Caco-2 (cell line): ENCODE measurements at regions not wholly inside any gene's neighbourhood (a gene's known extent, or its start where the extent isn't known, plus 50 kb on each side); places are given as distances from the start of the nearest gene placed in this dataset.

Experiments
- BruUV-seq: library from RNA; stranded (reverse); fragments of 400-500 nt; replicated peaks from 2 replicates; lab custom pipeline; 2021; lab: Mats Ljungman, UMichigan
- CTCF ChIA-PET: fragments of 300-600 bp; sonication (Branson Sonifier 250); formaldehyde crosslinking; loops from one replicate; lab custom pipeline; 2022; ENCODE audit warnings: antibody characterized with exemption; lab: Charles Lee
- POLR2A ChIA-PET: fragments of 300-600 bp; sonication (Branson Sonifier 250); formaldehyde crosslinking; loops from one replicate; lab custom pipeline; 2022; ENCODE audit warnings: antibody characterized with exemption; lab: Charles Lee
- DNase-seq, 2 experiments: peaks; one replicate each; pipeline versions ENCODE4 v3.0.0 to v3.0.0-alpha.2; 2020 to 2022
- H3K27me3 ChIP-seq: replicated peaks from 2 replicates; pipeline ENCODE4 v1.6.0; 2011; ENCODE audit warnings: low read length; ENCODE audit not compliant: control insufficient read depth, insufficient read depth
- H3K36me3 ChIP-seq: 2 replicates; pipeline ENCODE4 v1.5.1; 2011; ENCODE audit warnings: low read length; ENCODE audit not compliant: control insufficient read depth, insufficient read depth
- H3K4me1 ChIP-seq: fragments of 250-450 bp; sonication (Bioruptor Pico); 2 replicates; pipeline ENCODE4 v1.5.1; 2020; ENCODE audit warnings: mild to moderate bottlenecking
- H3K4me3 ChIP-seq: 2 replicates; pipeline ENCODE4 v1.5.1; 2011; ENCODE audit warnings: low read depth, mild to moderate bottlenecking, control low read depth, low read length
- H3K9me3 ChIP-seq: fragments of 250-450 bp; sonication (Bioruptor Pico); 2 replicates; pipeline ENCODE4 v1.5.1; 2020; ENCODE audit warnings: mild to moderate bottlenecking, moderate library complexity
- H3K27ac Mint-ChIP-seq: one replicate; pipeline ENCODE4 v1.8.0; 2022; ENCODE audit warnings: mixed read lengths; ENCODE audit not compliant: unreplicated experiment
- H3K27me3 Mint-ChIP-seq: one replicate; pipeline ENCODE4 v1.8.0; 2022; ENCODE audit warnings: mixed read lengths; ENCODE audit not compliant: insufficient read depth, unreplicated experiment
- H3K36me3 Mint-ChIP-seq: one replicate; pipeline ENCODE4 v1.8.0; 2022; ENCODE audit warnings: mild to moderate bottlenecking, mixed read lengths; ENCODE audit not compliant: insufficient read depth, unreplicated experiment
- H3K4me1 Mint-ChIP-seq: one replicate; pipeline ENCODE4 v1.8.0; 2022; ENCODE audit warnings: low read depth, mixed read lengths; ENCODE audit not compliant: unreplicated experiment
- H3K4me3 Mint-ChIP-seq: one replicate; pipeline ENCODE4 v1.8.0; 2022; ENCODE audit warnings: mild to moderate bottlenecking, moderate library complexity, mixed read lengths; ENCODE audit not compliant: unreplicated experiment
- H3K9me3 Mint-ChIP-seq: one replicate; pipeline ENCODE4 v1.8.0; 2022; ENCODE audit warnings: mixed read lengths; ENCODE audit not compliant: unreplicated experiment
- intact Hi-C: fragments of 100-400 bp; cut with micrococcal nuclease; formaldehyde crosslinking; loops from one replicate; pipeline ENCODE4 v1.10.0; 2022; ENCODE audit not compliant: unreplicated experiment
- TF ChIP-seq, protein P1 (sequence below), 2 experiments: fragments of 200-600 bp in 1 of 2; IDR thresholded peaks; 1 replicate in 1 of 2; 2 replicates in 1 of 2; pipeline versions ENCODE4 v1.5.1 to v1.8.0; 2011 to 2022; ENCODE audit warnings: antibody characterized with exemption in 1 of 2, control low read depth in 1 of 2, inconsistent platforms in 1 of 2, low read depth in 1 of 2, low read length in 1 of 2, mild to moderate bottlenecking in 1 of 2, moderate library complexity in 1 of 2; ENCODE audit not compliant: insufficient read depth in 1 of 2, severe bottlenecking in 1 of 2, unreplicated experiment in 1 of 2

DNA sequence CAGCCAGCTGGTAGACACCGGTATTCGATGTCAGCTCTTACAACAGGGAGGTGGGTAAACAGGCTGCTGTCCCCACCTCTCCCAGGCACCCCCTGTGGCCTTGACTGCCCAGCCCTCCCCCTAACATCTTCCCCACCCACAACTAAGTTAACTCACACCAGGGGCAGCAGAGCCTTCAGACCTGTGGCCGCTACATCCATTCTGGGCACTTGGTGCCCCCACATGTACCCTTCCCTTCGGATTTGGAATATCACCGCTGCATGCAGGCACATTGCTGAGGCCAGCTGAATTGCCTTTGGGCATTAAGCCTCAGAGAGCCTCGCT, 130.3 kb downstream of the MYCN start:
- intact Hi-C loops, result loop anchor here (1.0 kb wide), 2 partner anchors 45 to 130 kb away; partner anchors contain the start of gene MYCN
- CTCF ChIA-PET, result no interaction called here
- Mint-ChIP-seq H3K27ac (peak overlapping the region; percentile 81), H3K4me1 (peaks cover 34% of the 10 kb centered on the region), H3K9me3 (peaks cover 10% of the 10 kb centered on the region), H3K4me3 (no peak overlapping the region), H3K36me3 (no peaks in the 10 kb centered on the region), H3K27me3 (no peaks in the 10 kb centered on the region)
- Histone ChIP-seq H3K36me3 (no peaks in the 10 kb centered on the region), H3K9me3 (no peaks in the 10 kb centered on the region), H3K4me3 (no peak overlapping the region), H3K4me1 (peaks cover 45% of the 10 kb centered on the region), H3K27me3 (no peaks in the 10 kb centered on the region)
- TF ChIP-seq, protein P1, sequence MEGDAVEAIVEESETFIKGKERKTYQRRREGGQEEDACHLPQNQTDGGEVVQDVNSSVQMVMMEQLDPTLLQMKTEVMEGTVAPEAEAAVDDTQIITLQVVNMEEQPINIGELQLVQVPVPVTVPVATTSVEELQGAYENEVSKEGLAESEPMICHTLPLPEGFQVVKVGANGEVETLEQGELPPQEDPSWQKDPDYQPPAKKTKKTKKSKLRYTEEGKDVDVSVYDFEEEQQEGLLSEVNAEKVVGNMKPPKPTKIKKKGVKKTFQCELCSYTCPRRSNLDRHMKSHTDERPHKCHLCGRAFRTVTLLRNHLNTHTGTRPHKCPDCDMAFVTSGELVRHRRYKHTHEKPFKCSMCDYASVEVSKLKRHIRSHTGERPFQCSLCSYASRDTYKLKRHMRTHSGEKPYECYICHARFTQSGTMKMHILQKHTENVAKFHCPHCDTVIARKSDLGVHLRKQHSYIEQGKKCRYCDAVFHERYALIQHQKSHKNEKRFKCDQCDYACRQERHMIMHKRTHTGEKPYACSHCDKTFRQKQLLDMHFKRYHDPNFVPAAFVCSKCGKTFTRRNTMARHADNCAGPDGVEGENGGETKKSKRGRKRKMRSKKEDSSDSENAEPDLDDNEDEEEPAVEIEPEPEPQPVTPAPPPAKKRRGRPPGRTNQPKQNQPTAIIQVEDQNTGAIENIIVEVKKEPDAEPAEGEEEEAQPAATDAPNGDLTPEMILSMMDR (IDR thresholded peaks at IDR 0.05; ENCODE audit: insufficient read depth in 1 of 2, low read depth in 1 of 2, low read length in 1 of 2, severe bottlenecking in 1 of 2, unreplicated experiment in 1 of 2), result no peak
- POLR2A ChIA-PET, result no interaction called here
- BruUV-seq, result no TSS peak
- no peak for DNase-seq

DNA sequence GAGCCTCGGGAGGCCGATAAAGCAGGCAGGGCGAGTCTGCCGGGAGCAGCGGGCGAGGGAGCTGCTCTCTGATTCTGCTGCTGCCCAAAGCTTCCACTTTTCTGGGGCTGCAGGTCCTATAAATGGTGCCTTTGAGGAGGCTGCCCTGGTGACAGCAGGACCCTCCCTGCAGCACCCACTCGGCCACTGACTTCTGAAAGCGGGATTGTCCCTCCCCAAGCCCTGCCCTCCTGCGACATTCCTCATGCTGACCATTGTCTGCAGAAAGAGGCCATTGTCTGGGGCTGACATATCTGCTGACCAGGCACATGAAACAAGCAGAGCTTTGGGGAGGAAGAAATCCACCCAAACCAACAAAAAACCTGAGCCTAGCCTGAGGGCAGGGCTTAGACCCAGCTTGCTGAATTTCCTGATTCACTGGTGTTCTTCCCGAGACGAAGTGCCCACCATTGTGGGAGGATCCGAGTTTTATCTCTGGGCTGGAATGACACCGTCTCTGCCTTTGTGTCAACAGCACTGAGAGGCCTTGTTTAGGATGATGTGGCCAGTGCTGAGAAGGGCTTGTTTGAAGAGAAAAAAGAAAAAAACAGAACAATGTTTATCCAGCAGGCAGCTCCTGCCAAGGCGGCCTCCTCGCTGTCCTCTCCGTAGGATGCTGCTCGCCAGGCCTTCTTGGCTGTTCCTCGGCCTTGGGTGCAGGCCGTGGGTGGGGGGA, 129.7 kb downstream of the MYCN start:
- H3K27me3 ChIP-seq, result no peaks in the 10 kb centered on the region
- Mint-ChIP-seq H3K27me3 (no peaks in the 10 kb centered on the region), H3K9me3 (peaks cover 10% of the 10 kb centered on the region), H3K4me1 (peaks cover 34% of the 10 kb centered on the region), H3K4me3 (no peak overlapping the region), H3K27ac (peak overlapping the region; percentile 81), H3K36me3 (no peaks in the 10 kb centered on the region)
- BruUV-seq, result no TSS peak
- POLR2A ChIA-PET, result no interaction called here
- no peak overlapping the region for H3K4me3 ChIP-seq
- H3K4me1 ChIP-seq, result peaks cover 45% of the 10 kb centered on the region
- intact Hi-C loops, result loop anchor here (1.0 to 5.0 kb wide), 3 partner anchors 45 to 130 kb away; partner anchors contain the start of gene MYCN
- CTCF ChIA-PET, result interaction anchor here (0.7 to 0.9 kb wide), 2 partner anchors 14 to 129 kb away, joined by 3 read pairs; no protein-coding TSS in a partner anchor
- DNase-seq, result peak; percentile 68 to 77
- H3K9me3 ChIP-seq, result no peaks in the 10 kb centered on the region
- TF ChIP-seq, protein P1 (IDR thresholded peaks at IDR 0.05; ENCODE audit: insufficient read depth in 1 of 2, low read depth in 1 of 2, low read length in 1 of 2, severe bottlenecking in 1 of 2, unreplicated experiment in 1 of 2), result no peak
- no peaks in the 10 kb centered on the region for H3K36me3 ChIP-seq

DNA sequence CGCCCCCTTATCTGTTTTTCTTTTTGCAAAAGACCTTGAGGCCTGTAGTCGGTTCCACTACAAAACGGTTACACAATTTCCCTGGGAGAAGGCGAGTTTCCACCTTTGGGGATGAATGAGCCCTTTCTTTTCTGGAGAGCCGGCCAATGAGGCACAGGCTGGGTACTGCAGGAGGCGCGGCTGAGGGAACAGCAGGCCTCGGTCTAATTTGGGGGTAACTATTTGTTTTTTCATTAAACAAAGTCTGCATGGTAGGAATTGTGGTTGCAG, 129.2 kb downstream of the MYCN start:
- no peaks in the 10 kb centered on the region for H3K36me3 ChIP-seq
- no peaks in the 10 kb centered on the region; the same call in 1 of the 2 replicates for H3K9me3 ChIP-seq
- no peak for DNase-seq
- Mint-ChIP-seq H3K27ac (peak overlapping the region; percentile 81), H3K4me1 (peaks cover 34% of the 10 kb centered on the region), H3K27me3 (no peaks in the 10 kb centered on the region), H3K36me3 (no peaks in the 10 kb centered on the region), H3K4me3 (no peak overlapping the region), H3K9me3 (peaks cover 11% of the 10 kb centered on the region)
- ChIA-PET CTCF (interaction anchor here (0.9 kb wide), 1 partner anchor 128 kb away, joined by 3 read pairs; no protein-coding TSS in a partner anchor), POLR2A (no interaction called here)
- no peaks in the 10 kb centered on the region for H3K27me3 ChIP-seq
- intact Hi-C loops, result loop anchor here (5.0 kb wide), 1 partner anchor 82 kb away; no protein-coding TSS in a partner anchor
- TF ChIP-seq, protein P1 (IDR thresholded peaks at IDR 0.05; ENCODE audit: insufficient read depth in 1 of 2, low read depth in 1 of 2, low read length in 1 of 2, severe bottlenecking in 1 of 2, unreplicated experiment in 1 of 2), result no peak
- H3K4me1 ChIP-seq, result peaks cover 45% of the 10 kb centered on the region
- H3K4me3 ChIP-seq, result no peak overlapping the region
- no TSS peak for BruUV-seq
